Stimulated activated CD4-positive, alpha-beta T cell treated with anti-CD3 and anti-CD28 coated beads, Interleukin-1b, Interleukin-23, amount 100 ng/mL, for 48 hours (primary cell): ENCODE measurements at regions not wholly inside any gene's neighbourhood (a gene's known extent, or its start where the extent isn't known, plus 50 kb on each side); places are given as distances from the start of the nearest gene placed in this dataset.

Experiments
- DNase-seq: peaks from one replicate; pipeline ENCODE4 v3.0.0-alpha.2; 2020

DNA sequence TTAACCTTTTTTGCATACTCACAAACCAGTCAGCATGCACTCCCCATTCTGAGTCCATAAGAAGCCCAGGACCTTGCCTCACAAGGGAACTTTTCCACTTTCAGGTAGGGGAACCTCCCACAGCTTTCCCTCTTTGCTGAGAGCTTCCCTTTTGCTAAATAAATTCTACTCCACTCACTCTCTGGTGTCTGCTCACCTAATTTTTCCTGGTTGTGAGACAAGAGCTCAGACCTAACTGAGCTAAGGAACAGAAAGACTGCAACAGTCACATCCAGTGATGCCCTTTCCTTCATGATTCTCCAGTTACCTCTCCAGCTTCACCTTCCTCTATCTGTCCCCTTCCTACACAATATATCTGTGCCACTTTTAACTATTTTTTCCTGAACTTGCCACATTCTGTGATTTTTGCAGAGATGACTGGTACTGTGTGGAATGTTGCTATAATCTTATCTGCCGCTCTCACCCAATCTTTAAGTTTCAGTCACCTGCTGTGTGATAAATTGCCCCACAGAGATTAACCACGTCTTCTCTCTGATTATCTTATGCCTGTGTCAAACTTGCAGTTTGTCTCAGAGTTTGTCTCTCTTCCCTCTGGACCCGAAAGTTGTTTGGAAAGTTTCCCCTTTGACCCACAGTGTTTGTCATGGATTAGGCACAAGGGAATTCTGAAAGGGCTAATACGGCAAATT is 737.1 kb upstream of the FLRT2 start:
- DNase-seq: no peak

DNA sequence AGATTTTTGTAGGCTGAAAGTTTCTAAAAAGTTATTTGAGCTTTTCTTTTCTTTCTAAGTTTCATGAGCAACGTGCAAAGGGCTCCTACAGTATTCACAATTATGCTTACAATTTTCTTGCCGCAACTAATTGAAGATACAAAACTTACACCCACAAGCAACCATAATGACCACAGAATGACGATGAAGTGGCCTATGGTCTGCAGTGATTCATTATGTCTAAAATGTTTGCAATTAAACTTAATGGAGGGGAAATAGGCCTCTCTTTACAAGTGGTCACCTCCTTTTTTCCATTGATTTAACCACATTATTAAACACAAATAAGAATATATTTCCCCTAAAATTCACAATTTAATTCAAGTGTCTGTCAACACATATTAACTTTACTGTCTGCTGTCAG is 732.6 kb upstream of the FLRT2 start:
- no peak for DNase-seq

DNA sequence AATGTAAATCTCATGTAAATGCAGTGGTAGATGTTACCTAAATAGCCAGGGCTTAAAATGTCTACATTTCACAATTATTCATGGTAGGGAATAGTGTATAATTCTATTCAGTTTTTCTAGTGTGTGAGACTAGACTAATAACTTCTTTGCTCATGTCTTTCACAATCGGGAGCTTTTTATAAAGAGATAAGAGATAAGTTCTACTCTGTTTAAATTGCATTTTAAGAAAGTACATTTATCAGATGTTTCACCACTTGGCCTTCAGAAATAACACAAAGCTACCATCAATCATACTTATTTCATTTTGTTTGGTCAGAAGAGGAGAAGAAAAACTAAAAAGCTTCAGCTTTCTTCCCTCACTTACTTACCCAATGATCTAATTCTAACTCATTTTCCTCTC is 725.5 kb upstream of the FLRT2 start:
- no peak for DNase-seq

DNA sequence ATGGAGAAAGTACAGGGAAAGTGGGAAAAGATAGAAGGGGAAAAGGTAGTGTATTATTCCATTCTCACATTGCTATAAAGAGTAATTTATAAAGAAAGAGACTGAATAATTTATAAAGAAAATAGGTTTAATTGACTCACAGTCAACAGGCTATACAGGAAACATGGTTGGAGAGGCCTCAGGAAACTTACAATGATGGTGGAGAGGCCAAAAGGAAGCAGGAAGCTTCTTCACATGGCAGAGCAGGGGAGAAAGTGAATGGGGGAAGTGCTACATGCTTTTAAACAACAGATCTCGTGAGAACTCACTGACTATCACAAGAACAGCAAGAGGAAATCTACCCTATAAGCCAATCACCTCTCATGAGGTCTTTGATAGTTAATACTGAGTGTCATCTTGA is 725.0 kb upstream of the FLRT2 start:
- DNase-seq: no peak

DNA sequence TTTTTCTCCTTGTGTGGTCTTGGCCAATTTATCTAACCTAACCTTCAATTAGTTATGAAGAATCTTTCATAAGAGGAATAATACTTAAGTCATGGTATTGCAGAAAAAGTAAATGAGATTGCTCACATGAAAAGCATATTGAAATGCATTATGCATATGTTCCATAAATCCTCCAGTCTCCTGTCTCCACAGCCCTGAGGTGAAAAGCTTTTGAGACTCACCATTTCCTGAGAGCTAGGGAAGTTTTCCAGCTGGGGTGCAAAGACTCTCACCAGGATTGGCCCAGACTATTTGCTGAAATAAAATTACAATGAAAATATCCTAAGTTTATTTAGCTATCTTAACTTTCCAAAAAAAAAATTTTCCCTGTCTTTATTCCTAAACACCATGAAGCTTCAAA is 723.8 kb upstream of the FLRT2 start:
- DNase-seq: no peak

DNA sequence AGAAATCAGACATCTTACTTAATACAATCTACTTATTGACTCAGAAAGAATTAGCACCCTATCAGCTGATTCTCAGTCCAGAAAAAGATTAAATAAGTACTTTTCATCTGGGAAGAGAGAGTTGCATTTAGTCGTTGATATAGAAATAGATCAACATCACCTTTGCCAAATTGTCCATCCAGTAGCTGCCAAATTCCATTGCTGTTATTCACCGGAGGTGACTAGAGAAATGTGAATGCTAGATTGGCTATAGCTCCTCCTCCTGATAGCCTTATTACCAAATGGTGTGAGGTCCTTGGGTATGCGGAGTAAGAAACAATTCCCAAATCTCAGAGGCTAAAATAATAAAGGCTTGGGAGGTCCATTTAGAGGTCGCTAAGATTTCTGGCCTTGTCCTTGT is 723.3 kb upstream of the FLRT2 start:
- no peak for DNase-seq

DNA sequence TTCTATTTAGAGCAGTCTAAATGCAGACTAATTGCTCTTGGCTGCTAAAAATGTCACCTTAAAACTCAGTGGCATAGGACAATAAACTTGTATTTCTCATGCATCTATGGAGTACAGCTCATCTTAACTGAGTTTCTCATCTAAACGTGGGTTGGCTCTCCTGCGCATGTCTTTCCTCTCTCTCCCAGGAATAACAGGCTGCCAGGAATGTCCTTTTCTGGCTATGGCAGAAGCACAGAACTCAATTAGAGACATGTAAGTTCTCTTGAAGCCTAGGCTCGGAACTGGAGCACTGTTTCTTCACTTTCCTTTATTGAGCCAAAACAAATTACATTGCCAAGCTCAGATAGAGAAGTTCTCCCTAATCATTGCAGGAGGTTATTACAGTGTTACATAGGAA is 722.3 kb upstream of the FLRT2 start:
- no peak for DNase-seq

DNA sequence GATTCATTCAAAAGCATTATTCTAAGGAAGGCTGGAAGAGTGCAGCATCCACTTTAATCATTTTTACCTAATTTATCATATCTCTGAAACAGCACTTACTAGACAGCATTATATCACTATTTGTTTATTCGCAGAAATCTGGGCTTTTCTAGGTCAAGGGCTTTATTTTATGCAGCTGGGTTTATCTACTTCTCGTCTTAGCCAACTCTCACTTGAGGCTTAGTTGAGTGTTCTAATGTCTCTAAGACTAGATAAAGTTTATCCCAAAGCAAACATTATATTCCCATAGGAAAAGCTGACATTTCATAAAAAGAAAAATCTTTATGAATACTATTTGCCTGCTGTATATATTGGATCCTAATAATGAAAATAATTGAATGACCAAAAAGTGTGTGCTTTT is 720.8 kb upstream of the FLRT2 start:
- DNase-seq: no peak

DNA sequence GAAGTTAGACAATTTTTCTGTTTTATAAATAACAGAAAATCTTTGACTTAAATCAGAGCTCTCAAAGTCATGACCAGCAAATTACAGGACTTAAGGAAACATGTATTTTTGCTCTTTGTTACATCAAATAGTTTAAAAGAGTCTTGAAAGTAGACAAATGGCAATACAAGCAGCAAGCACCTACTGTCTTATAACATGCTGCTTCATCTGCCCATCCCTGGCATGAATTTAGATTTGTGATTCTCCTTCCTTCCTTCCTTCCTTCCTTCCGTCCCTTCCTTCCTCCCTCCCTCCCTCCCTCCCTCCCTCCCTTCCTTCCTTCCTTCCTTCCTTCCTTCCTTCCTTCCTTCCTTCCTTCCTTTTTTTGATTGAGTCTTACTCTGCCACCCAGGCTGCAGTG is 715.6 kb upstream of the FLRT2 start:
- no peak for DNase-seq

DNA sequence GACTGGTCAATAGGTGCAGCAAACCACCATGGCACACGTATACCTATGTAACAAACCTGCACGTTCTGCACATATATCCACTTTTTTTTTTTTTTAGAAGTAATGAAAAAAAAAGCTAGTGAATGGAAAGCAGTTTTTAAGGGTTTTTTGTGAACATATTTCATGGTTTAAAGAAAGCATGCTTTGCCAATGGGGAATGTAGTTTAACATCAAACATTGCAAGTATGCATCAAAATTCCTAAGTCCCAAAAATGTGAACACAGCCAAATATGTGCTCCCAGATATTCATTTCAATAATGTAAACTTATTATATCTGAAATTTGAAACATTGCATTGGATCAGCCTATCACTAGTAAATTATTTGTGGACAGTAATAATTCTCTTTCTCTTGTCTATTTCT is 710.4 kb upstream of the FLRT2 start:
- DNase-seq: no peak

DNA sequence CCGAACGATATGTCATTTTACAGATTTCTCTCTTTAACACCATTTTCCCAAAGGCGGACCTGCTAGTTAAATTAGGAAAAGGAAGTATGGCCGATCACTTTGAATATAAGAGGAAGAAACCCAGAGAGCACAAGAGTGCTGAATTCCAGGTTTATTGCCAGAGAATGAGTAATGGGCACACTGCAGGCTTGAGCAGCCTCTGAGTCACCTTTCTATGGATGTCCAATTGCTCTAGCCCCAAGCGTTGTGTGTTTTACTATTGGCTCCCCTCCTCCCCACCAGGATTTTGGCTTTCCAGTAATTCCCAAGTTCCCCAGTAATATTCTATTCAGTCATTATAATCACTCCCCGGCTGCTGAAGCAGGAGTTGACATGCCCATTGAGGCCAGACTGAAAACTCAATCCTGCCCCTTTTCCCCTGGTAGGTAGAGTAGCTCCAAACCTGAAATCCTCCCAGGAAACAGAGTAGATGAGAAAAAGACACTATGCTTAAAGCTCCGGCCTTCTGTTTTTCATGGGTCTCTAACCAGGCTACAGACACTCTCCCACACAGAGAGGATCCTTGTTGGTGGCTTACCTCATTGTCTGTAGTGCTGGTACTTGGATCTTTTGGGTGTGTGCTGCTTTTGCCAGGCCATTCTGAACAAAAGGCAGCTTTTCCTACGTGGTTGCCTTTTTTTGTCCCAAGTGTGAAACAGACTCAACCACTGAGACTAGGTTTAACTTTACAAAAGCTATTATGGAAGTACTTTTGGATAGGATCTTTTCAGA is 704.3 kb upstream of the FLRT2 start:
- no peak for DNase-seq

DNA sequence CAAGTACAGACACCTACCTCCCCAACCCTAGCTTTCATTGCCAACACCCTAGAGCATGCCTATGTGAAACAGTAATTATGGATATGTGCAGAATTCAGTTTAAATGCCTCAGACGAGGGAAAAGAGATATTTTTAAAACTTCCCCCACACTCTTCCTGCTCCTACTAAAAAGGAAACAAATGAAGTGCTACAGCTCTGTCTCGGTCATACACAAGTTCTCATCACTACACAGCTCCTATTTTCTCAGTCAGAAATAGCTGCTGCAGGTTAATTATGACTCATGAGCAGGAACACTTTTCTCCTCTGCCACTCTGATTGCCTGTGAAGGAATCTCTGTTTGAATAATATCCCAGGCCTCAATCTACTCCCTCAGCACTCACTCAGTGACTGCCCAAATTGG is 703.6 kb upstream of the FLRT2 start:
- no peak for DNase-seq

DNA sequence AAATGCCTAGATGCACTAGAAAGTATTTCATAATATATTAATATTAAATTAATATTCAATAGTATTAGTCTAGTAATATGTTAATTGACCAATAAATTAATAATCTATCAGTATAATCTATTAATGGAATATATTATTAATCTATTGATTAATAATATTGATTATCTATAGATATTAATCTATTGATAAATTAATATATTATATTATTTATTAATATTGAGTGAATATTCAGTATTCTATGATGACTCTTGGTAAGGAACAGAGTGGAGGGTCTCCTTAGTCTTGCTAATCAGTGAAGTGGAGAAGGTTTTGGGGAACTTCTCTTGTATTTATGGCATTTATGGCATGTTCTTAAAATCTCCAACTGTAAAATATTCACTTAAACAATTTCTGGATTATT is 679.3 kb upstream of the FLRT2 start:
- DNase-seq: no peak

DNA sequence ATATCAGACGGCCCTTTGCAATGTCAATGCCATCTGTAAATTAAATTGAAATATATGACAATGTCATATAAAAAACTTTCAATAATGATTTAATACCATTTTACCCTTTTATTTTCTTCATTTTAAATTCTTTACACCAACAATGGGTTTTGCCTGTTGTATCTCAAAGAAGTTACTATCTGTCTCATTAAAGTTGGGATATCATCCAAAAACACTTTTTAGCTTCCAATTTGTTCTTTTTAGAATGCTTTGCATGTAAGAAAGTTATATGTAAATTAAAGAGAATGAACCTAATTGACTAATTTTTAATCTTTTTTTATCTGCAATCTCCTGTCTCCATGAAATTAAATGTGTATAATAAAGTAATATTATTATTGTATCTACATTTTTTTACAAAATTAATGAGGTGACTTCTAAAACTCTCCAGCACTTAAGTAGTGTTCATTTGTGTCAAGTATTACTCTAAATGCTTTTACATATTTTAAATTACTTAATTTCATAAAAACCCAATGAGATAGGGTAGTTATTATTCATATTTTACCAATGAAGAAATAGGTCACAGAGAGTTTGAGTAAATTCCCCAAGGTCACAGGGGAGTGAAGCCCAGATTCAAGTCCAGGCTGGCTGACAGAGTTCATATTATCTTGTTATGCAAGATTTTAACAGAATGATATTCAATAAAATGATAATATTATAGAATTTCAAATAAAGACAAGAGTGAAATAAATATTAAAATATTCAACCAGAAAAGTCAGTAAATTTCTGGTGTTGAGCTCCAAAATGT is 673.0 kb upstream of the FLRT2 start:
- DNase-seq: no peak

DNA sequence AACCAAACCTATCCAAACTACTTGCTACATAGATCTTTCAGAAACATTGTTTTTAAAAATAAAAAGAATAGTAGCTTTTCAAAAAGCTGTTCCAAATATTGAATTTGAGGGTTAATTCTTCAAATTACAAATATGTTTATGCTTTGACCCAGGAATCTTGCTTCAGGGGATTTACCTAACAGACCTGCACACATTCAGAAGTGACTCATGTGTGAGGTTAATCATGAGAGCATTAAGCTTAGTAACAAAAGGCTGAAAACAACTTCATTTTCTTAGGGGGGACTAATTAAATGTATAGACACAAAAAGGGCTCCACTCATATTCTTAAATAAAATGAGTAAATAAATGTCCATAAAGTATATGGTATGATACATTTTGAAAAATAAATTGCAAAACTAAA is 672.4 kb upstream of the FLRT2 start:
- DNase-seq: no peak

DNA sequence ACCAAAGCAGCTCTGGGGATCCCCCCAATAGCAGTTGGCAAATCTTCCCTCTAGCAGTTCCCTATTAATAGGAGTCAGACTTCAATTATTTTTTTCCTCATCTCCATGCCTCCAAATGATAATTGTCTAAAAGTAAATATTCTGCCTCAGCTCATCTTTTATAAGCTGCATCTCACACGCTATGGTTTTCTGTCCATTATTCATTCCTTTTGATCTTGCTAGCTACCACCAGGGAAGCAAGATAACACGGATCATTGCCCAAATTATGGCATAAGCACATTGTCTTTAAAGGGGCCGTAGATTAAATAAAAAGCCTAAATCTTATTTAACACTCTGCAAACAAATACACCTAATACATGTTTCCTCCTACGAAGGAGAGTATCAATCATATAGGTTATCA is 670.8 kb upstream of the FLRT2 start:
- no peak for DNase-seq

DNA sequence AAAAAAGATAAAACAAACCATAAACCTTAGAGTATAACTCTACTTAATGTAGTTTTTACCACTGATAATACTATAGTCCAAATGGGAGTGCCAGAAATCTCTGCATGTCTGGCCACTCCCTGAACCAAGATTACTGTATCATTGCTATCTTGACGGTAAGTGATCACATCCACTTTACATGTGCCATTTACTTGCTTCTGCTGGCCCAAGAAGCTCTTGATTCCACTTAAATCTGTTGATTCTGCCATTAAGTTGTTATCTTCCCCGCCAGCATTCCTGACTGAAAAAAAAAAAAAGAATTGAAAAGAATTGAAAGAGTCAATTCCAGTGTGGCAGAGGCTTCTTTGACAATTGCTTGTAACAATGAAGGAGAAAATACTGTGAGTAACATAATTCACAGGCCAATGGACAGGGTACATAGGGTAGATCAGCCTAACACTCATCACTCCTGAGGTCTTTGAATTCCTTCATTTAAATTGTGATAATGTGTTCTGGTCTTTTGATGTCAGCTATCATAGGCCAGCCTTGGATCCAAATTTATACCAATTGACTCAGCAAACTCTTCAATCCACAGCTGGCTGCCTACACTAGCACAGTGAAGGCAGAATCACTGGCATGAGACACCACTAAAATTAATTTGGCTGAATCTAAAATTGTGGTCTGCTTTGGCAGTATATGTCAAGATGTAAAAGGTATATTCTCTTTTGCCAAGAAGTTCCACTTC is 665.2 kb upstream of the FLRT2 start:
- no peak for DNase-seq

DNA sequence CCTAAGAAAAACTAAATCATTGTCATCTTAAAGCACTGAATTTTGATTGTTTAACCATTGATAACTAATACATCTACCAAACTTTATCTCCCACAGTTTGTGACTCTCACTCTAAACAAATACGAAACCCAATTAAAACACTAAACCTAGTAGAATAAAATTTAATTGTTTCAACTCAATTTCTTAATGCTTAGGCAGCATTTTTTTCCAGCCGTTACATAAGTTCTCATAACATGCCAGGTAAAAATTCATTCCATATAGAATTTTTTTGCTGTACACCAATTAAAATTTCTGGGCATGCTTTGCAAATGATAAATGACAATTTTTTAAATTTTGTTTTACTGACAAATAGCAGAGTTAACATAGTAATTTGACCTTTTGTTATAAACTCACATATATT is 658.2 kb upstream of the FLRT2 start:
- DNase-seq: no peak

DNA sequence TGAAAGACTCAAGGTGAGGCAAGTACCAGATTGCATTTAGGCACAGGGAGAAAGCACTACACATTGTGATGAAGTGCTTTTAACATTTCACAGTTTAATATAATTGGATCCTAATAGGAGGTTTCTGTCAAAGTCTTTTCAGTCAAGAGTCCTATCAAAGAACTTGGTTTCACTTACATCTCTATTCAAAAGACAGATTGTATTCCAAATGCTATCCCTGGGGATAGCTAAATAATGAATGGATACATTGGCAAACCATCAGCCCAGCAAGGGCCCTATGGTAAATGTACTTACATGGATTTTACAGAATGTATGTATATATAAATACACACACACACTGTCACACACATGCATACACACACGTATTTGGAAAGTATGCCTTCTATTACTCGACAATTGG is 655.5 kb upstream of the FLRT2 start:
- DNase-seq: no peak

DNA sequence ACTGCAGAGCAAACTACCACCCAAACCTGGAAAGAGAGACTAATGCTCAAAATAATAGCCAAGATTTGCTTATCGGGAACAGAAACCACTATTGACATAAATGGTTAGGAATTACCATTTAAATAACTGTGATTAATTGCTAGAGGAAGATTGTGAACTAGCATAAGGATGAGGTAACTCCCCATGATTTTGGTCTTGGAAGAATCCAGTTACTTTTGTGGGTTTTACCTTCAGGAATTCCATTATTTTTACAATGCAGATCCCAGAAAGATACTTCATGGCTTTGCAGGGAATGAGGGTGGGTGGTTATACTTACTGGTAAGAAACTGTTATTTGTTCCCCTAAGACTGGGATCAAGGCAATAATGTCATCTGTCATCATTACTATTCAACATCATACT is 652.9 kb upstream of the FLRT2 start:
- DNase-seq: no peak

DNA sequence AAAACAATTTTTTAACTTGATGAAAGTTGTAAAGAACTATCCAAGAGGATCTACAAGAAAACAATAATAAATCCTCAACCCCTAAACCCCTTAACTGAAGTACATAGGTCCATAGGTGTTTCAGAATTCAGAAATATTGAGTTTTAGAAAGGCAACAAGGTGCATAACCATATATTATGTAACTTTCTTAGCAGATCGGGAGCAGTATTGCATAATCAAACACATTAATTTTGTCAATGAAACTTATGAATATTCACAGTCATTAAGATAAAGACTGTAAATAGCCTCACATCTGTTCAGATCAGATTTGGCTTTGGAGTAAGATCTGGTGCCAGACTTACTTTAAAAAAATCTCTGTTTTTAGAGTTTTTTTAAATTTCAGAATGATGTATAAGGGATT is 647.1 kb upstream of the FLRT2 start:
- no peak for DNase-seq

DNA sequence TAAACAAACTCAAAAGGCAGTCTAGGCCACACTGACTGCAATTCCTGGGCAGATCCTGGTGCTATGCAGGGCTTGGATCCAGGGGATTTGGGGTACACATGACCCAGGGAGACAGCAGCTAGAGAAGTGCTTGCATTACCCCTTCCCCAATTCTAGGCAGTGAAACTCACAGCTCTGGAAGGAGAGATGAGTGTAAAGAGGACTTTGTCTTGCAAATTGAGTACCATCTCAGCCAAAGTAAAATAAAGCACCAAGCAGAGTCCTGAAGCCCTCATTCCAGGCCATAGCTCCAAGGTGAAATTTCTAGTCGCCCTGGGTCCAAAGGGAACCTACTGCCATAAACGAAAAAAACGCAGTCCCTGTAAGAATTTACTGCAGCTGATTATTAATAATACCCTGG is 644.9 kb upstream of the FLRT2 start:
- no peak for DNase-seq

DNA sequence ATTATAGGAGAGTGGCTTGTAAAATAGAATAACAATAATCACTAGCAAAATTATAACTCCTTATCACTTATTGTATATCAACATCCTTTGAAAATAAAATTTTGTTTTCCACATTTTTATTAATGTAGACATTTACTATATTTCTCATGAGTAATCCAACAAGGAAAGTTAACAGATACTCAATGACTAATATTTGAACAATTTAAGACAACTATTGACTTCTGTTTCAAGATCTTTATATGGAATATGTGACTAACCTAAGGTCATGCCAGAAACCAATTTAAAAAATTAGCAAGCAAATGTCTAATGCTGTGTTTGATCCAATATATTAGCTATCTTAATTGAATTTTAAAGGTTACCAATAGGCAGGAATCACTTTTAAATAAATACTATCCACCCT is 638.5 kb upstream of the FLRT2 start:
- DNase-seq: no peak

DNA sequence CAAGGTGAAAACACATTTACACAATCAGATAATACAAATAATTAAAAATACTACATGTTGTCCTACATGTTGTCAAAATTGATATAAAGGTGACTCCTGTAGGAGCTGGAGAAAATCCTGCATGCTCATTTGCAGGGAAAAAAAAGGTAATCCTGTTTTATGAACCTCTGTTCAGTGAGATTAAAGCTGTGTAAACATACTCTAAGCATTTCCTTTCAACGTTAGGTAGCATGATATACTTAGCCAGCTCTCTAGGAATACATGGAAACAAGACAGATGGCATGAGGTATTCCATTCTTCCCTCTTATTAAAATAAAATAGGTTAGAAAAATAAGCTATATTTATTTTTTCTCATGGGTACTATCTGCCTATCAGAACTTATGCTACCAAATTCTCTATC is 635.7 kb upstream of the FLRT2 start:
- DNase-seq: no peak
